NCI-H510A treated with DMSO at 0.1 percent for 48 hours (cell line): ENCODE measurements at regions not wholly inside any gene's neighbourhood (a gene's known extent, or its start where the extent isn't known, plus 50 kb on each side); places are given as distances from the start of the nearest gene placed in this dataset.

Experiments used
- DNase-seq: peaks from one replicate; lab custom pipeline; 2025; lab: John Stamatoyannopoulos, UW

DNA sequence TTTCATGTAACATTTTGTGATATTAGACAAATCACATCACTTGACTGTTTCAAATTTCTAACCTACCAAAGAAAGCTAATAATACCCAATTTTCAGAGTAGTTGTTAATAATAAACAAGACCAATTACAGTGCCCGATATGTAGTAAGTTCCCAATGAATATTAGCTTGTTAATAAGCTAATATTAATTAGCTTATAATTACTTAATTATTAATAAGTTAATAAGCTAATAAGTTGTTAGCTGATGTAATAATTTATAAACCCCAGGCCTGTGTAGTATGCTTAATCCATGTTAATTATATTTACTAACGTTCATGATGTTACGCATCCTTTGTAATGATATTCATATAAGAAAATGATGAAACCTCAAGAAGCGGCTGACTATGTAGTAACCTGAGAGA is 643.8 kb upstream of the KIRREL3 start:
- DNase-seq = no peak

DNA sequence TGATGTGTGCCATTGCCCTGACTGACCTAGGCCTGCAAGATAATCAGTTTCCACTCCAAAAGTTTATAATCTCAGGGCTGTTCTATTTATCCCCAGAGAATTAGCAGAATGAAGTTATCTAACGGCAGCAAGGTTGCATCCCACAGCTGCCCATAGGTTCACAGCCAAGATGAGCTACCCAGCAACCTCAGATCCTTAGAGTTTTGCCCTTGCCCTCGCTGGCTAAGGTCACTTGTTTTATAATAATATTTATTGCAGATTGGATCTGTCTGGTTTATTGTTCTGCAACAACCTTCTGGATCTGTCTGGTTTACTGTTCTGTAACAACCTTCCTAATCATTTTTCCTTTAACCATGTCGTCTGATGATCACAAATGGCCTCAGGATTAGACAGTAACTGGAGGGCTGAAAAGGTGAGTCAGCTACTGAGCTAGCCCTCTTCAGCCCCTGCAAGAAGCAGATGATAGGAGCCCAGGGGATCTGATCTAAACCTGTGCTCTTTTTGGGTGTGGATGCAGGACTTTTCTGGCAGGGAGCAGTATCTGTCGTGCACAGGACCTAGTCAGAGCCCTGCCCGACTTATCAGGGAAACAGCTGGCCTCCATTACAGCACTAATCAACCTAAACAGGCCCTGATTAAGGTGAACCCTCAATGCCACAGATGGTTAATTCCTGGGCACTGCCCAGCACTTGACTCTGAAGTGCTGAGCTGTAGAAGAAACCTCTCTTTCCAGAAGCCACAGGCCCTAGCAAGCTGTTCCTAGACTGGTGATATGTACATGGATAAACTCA is 642.9 kb upstream of the KIRREL3 start:
- DNase-seq = peak; percentile 15

DNA sequence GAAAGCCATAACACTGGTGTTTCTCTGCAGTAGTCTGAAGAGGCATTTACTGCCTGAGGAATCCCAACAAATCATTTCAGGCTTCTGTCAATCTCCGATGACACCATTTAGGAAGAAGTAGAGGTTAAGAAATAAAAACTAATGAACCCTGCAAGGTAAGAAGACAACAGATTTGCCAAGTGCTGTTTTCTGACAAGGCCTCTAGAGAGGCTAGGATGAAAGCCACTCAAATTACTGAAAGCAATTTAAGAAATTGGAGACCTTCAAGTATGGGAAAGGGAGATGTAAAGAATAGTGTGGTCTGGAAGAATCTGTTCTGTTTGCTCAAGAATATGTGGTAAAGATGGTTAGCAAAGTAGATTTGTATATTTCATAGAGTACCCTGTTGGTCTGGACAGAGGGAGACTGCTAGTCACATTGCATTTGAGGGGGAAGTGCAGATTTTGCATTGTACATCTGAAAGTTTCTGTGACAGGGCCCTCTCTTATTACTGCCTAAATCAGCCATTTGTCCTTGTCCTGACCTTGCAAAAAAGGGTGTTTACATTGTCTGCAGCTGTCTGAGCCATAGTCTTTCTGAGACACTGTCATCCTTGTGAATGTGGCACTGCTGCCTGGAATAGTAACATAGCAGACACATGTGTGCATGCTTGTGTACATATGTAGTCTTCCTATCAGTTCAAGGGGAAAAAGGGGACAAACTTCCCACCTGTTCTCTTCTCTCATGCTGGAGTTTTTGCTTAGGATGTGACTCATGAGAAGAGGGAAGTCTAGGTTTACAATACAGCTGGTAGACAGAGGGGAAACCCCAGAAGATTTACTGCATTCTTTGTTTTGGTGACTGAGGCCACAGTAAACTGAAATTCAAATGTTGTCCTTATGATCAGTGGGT is 640.2 kb upstream of the KIRREL3 start:
- peak; percentile 10 for DNase-seq

DNA sequence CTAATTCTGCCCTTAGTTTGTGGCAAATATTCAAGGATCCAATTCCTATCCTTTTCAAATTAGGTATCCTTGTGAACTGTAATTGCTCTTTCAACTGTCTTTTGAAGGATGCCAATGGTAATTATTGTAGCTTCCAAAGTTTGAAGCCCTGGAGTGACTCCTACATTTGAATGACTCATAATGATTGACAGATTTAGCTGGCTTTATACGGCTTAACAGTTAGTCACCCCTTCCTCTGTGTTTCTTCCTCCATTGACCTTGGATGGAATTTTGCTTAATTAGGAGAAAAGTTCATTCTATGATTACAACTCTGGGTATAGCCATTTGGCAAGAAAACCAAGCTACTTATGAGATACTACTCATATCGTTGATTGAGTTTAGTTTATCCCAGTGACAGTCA is 639.3 kb upstream of the KIRREL3 start:
- no peak for DNase-seq

DNA sequence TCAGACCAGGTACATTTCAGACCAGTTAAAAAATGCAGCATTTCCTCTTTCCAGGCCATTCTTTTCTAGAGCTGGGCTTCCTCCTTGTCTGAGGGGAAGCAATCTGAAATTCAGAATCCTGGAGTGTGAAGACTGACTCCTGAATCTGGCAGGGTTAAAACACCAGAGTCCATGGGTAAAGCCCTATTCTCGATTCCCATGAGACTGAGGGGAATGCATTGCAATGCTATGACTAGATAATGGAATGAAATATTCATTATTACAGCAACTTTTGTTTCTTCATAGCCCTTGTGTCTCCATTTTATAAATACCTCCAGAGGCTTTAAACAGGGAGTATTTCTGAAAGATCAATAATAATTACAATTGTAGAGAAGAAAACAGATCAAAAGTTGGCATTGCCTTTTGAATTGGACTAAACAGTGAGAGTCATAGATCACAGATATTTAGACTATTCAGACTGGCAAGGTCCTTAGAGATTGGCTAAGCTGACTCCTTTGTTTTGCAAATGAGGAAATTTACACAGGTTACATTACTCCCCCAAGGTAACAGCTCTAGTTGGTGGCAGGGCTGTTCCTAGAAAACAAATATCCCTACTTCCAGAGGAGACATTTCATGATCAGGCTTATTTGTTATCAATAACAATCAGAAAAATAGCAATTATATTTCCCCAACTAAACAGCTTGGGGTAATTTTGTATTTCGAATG is 632.6 kb upstream of the KIRREL3 start:
- no peak for DNase-seq

DNA sequence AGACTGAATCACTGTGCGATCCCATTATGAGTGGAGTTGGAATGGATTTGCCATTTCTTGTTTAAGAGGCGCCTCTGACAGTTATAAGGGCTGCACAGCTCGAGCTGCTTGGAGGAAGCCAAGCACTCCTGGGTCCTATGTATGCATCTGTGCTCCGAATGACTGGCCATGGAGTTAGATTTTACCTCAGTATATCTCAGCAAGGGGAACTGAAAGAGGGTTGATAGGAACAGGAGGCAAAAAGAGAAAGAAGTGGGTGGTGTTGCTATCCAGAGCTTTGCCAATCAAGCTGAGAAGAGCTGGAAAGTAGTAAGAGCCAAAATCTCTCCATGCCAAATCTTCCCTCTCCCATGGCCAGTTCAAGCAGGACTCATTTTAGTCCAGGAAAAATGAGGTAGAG is 632.0 kb upstream of the KIRREL3 start:
- DNase-seq = no peak

DNA sequence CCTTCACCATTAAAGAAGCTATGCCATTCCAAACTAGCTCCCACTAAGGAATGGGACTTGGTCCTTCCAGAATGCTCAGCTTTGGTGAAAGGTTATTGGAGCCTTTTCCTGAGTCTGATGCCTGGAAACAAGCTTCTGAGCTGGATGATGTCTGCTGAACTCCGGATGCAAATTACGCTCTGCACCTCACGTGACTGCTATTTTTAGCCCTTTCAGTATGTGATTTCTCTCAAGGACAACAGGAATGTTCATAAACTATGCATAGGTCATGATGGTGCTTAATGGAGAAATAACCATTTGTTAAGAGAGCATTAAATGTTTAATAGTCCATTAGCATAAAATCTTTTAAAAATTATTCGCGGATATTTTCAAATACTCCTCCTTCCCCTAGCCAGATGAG is 631.4 kb upstream of the KIRREL3 start:
- DNase-seq = no peak

DNA sequence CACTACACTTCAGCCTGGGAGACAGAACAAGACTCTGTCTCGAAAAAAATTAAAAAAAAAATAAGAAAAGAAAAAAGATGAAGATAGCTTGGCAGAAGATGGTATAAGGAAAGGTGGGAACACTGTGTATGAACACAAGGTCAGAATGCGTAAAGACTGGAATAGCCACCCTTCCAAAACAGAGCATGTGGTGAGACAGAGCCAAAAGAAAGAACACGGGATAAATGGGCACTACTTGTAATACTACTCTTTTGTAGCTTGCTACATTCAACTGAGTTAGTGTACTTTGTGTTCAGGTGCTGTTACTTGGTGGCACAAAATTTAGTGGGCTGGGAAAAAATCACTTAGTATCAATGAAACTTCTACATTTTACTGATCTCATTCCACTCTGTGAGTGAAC is 628.6 kb upstream of the KIRREL3 start:
- DNase-seq = no peak

DNA sequence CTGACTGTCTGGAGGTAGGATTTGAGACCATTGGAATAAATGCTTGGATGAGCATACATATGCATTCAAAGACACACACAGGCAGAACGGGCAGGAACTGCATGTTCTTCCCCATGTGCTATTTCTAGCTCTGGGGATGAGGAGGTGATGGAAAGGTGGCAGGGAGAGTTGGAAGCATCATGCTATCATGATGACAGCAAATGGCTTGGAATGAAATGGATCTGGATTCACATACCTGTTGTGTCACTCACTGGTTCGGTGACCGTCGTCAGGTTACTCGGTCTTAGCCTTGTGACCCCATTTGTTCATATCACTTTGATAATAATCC is 627.9 kb upstream of the KIRREL3 start:
- no peak for DNase-seq

DNA sequence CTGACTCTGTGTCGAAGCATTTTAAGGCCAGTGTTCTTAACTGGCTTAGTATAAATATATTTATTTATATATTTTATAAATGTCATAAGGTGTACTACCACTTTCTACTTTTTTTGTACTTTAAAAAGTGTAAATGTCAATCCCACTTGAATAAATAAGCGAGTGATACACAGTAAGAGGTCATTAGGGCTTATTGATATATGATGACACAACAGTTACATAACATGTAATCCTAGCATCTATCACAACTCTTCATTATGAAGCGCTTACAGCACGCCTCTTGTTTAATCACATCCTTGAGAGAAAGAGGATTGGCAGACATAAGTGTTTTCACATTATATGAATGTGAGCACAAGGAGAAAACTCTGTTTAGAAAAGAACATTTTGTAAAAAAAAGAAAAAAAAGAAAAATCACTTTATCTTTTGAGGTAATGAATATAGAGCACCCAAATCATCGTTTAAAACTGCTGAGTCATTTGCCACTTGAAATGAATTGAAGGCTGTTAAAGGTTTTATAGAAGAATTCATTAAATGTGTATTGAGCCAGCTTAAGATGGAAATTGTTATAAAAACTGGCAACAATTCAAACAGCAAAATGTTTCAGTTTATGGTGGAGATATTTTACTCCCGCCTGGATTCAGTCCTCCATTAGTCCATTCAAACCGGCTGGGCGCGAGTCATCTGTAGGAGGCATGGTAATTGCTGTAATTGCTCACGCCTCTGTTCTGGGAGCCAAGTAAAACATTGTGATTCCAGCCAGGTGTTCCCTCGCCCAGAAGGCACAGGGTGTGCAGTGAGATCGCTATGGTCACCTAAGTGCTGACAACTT is 627.3 kb upstream of the KIRREL3 start:
- peak; percentile 90 for DNase-seq

DNA sequence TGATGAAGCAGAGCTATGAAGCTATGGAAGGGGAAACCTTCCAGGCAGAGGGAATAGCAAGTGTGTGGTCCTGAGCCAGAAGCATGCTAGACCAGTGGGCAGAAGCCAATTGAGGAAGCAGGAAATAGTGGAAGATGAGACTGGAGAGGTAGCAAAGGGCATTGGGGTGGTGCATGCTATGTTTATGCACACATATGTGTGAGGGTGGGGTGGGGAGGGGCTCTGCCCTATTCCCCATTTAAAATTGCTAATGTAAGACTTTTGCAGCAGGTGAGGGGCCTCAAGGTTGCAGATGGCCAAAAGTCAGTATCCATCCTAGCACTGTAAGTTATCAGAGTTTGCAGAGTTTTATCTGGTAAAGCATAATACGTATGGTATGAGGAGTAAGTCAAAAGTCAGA is 626.6 kb upstream of the KIRREL3 start:
- peak; percentile 37 for DNase-seq

DNA sequence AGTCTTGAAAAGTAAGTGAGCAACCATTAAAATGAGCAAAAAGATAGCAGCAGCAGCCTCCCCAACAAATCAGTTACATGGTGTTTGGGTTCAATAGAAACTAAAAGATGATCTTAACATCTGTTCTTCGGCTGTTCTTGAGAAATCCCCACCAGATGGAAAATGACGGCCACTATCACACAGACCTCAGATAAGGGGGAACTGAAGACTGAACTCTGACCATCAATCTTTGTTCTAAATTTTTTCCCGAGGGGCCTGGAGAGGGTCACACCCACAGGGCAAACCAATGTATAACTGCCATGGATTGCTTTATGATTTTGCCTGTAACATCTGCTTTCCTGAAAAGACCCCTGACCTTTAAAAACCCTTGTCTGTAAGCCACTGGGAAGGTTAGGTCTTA is 624.8 kb upstream of the KIRREL3 start:
- DNase-seq = no peak

DNA sequence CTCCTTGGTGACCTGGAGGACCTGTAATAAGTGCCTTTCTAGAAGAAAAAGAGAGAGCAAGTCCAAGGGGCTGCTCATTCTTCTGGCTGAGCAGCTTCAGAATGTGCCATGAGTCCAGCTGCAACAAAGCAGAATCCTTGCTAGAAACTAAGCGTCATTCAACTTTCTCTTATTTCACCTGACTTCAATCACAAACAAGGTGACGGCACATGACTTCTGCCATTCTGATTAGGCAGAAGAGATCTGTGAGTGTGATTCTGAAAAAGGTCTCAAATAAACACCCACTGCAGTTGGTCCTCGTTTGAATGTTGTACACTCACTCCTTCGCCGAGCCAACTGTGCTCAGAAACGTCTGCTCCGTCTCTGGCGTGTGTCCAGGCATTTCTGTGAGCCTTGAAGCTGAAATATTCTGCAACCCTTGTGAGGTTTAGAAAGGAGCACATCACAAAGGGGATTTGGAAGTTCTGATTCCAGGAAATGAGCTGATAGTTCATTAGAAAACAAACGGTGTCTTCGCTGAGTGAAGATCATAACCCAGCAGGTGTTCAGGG is 623.8 kb upstream of the KIRREL3 start:
- DNase-seq = peak; percentile 50

DNA sequence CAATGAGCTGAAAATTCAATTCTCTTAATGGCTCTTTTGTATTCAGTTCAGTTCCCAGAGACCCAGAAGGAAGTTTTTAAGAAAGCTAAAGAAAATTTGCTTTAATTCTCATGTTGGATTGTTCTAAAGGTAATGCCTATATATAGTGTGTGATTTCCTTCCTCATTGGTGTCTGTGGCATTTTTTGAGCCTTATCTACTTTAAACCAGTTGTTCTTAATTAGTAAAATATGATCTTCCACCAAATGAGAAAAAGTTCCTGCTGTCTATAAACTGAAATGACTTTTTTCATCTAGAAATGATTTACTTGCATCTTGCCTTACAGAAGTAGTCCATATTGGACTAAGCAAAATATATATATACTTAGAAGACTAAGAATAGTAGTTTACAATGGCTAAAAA is 622.1 kb upstream of the KIRREL3 start:
- no peak for DNase-seq

DNA sequence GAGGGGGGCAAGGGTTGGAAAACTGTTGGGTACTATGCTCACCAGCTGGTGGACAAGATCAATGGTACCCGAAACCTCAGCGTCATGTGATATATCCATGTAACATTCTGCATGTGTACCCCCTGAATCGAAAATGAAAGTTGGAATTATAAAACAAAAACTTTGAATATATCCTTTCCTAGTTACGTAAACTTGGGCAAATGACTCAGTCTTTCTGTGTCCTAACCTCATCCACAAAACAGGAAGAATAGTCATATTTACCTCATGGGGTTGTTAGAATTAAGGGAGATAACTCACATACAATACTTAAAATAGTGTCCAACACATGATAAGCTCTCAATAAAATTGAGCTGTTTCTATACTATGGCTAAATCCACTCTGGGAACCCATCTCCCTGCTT is 620.1 kb upstream of the KIRREL3 start:
- DNase-seq = no peak

DNA sequence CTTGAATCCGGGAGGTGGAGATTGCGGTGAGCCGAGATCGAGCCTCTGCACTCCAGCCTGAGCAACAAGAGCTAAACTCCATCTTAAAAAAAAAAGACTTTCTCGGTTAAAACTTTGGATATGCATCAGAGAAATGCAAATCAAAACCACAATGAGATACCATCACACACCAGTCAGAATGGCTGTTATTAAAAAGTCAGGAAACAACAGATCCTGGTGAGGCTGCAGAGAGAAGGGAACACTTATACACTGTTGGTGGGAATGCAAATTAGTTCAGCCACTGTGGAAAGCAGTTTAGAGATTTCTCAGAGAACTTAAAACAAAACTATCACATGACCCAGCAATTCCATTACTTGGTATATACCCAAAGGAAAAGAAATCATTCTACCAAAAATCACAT is 619.4 kb upstream of the KIRREL3 start:
- DNase-seq = no peak

DNA sequence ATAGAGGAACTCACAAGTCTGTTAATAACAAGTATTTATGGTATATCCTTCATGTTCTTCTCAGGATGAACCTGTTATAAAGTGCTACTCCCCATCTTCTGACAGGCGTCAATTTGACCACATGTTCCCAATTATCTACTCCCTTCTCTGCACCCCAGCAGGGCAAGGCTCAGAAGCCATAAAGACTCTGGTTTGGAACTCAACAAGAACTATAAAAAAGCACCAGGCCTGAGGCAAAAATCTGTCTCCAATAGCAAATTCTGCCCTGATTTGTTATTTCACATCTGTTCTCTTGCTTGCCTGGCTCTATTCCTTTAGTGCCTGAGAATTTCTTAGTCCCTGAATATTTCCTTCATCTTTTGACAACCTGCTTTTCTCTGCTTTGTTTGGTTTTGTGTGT is 618.2 kb upstream of the KIRREL3 start:
- no peak for DNase-seq

DNA sequence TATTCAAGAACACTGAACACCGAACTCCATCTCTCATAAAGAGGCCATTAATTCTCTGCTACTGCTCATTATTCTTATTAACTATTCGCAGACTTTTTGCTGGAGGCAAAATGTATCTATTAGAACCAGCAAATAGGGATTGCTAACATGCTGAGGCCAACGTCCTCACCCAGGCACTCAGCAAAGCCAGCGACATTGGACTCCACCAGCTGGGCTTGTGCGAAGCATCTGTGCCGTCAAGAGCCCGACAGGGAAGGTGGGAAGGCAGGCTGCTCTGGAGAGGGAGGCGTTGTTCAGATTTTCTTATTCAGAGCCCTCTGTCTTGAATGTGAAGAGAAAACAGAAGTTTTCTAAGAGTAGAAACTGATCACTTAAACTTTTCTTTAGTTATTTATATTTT is 615.6 kb upstream of the KIRREL3 start:
- DNase-seq = no peak

DNA sequence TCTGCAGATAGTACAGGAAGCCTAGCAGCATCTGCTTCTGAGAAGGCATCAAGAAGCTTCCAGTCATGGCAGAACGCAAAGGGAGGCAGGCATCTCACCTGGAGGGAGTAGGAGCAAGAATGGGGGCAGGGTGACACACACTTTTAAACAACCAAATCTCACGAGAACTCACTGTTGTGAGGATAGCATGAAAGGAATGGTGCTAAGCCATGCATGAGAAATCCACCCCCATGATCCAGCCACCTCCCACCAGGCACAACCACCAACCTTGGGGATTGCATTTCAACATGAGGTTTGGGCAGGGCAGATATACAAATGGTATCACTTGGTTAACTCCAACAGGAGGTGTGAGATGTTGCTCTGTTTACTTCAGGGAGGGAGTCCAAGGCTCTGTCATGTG is 612.0 kb upstream of the KIRREL3 start:
- no peak for DNase-seq

DNA sequence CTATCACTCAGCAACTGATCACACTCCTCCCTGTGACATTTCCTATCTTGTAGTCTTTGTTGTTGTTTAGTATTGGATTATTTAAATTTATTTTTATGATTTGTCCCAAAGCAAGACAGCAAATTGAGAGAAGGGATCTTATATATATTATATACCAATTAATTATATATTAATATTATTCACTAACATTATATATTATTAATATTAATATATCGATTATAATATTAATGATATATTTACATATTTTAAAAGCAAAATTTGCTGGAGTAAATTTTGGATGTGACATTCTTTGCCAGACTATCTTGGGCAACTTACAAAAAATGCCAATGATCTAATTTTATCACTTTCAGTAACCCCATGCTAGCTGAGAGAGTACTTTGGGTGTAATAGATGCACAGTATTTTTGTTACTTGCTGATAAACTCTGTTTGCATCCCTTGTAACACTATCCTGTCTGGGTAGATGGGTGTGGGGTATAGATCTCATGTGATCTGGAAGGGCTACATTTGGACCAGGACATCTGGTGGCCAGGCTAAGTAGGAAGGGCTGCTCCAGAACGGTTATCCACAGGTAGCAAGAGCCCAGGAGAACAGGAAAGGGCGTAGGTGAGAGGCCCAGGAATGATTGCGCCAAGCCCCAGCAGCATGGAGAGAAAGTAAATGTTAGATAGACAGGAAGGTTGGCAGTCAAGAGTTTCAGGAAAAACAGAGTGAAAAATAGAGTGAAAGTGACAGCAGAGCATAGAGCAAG is 608.6 kb upstream of the KIRREL3 start:
- no peak for DNase-seq

DNA sequence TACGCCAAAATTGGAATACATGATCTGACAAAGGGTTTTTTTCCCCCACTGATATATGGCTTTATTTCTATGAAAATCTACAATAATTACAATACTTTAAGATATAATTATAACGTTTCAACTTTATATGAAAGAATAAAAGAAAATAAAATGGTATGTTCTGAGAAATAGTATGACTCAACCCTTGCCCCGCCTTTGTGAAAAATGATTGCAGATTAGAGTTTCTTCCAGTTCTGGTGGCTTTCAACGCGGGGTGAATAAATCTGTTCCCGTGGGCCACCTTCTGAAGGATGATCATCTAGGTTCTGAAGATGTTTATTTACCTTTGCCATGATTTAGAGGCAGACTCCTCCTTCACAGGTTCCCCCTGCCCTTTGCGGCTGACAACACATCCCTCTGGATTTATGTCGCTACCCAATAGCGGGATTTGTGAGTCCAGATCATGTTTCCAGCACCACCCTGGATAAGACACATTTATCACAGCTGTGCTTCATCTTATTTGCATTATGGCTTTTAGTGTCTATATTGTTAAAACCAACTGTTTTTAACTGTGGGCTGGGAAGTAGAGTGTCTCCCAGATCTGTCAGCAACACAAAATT is 607.0 kb upstream of the KIRREL3 start:
- DNase-seq = no peak
